PC-3 (cell line): ENCODE measurements at regions not wholly inside any gene's neighbourhood (a gene's known extent, or its start where the extent isn't known, plus 50 kb on each side); places are given as distances from the start of the nearest gene placed in this dataset.
"Not testable (repeated sequence)": the region's sequence is repeated elsewhere in the genome, so short reads cannot be mapped to it uniquely, and the experiment has no call there.

Experiments used
- ATAC-seq: fragments of 200-7000 bp; cut with Tn5 transposase; 2 replicates; pipeline ENCODE4 v1.9.1; 2020; ENCODE audit warnings: mild to moderate bottlenecking, moderate library complexity
- BruUV-seq: library from RNA; stranded (reverse); fragments of 400-500 nt; replicated peaks from 2 replicates; lab custom pipeline; 2021; lab: Mats Ljungman, UMichigan
- CTCF ChIA-PET: fragments of 300-600 bp; sonication (Branson Sonifier 250); formaldehyde crosslinking; loops from one replicate; lab custom pipeline; 2022; ENCODE audit warnings: antibody characterized with exemption; lab: Charles Lee
- POLR2A ChIA-PET: fragments of 300-600 bp; sonication (Branson Sonifier 250); formaldehyde crosslinking; loops from one replicate; lab custom pipeline; 2022; ENCODE audit warnings: antibody characterized with exemption; ENCODE audit not compliant: unreplicated experiment; lab: Charles Lee
- DNase-seq: peaks from one replicate; pipeline ENCODE4 v3.0.0-alpha.2; 2015
- H2AFZ ChIP-seq: fragments of 300-600 bp; sonication (generic); 2 replicates; pipeline ENCODE4 v1.6.0; 2016; ENCODE audit warnings: antibody characterized with exemption, low read length
- H3F3A ChIP-seq: fragments of 300-600 bp; sonication (generic); one replicate; pipeline ENCODE4 v1.6.0; 2017; ENCODE audit warnings: antibody characterized with exemption, low read length, control low read depth, mild to moderate bottlenecking; ENCODE audit not compliant: unreplicated experiment
- H3K27ac ChIP-seq: fragments of 300-600 bp; sonication (generic); 2 replicates; pipeline ENCODE4 v1.5.1; 2016; ENCODE audit warnings: mild to moderate bottlenecking, low read length
- H3K27me3 ChIP-seq: fragments of 300-600 bp; sonication (generic); 2 replicates; pipeline ENCODE4 v1.6.1; 2016; ENCODE audit warnings: low read length, mixed read lengths
- H3K36me3 ChIP-seq: fragments of 300-600 bp; sonication (generic); 2 replicates; pipeline ENCODE4 v1.6.1; 2016; ENCODE audit warnings: low read depth, mixed run types, low read length, mixed read lengths
- H3K4me1 ChIP-seq: fragments of 300-600 bp; sonication (generic); 2 replicates; pipeline ENCODE4 v1.5.1; 2016; ENCODE audit warnings: low read length; ENCODE audit not compliant: insufficient read depth
- H3K4me2 ChIP-seq: fragments of 300-600 bp; sonication (generic); 2 replicates; pipeline ENCODE4 v1.6.0; 2016; ENCODE audit warnings: low read length
- H3K4me3 ChIP-seq: fragments of 300-600 bp; sonication (generic); 2 replicates; pipeline ENCODE4 v1.5.1; 2016; ENCODE audit warnings: mild to moderate bottlenecking, low read length, mixed read lengths
- H3K79me2 ChIP-seq: fragments of 300-600 bp; sonication (generic); 2 replicates; pipeline ENCODE4 v1.6.1; 2017; ENCODE audit warnings: low read length, mixed read lengths
- H3K9ac ChIP-seq: fragments of 300-600 bp; sonication (generic); 2 replicates; pipeline ENCODE4 v1.6.0; 2016; ENCODE audit warnings: mild to moderate bottlenecking, low read length
- H3K9me2 ChIP-seq: fragments of 300-600 bp; sonication (generic); replicated peaks from 2 replicates; pipeline ENCODE4 v1.6.1; 2016; ENCODE audit warnings: mixed run types, low read length, mixed read lengths
- H3K9me3 ChIP-seq: fragments of 300-600 bp; sonication (generic); 2 replicates; pipeline ENCODE4 v1.6.1; 2016; ENCODE audit warnings: low read length, mixed read lengths
- H4K20me1 ChIP-seq: fragments of 300-600 bp; sonication (generic); 2 replicates; pipeline ENCODE4 v1.6.1; 2016; ENCODE audit warnings: low read length, mixed read lengths
- EZH2 ChIP-seq: fragments of 300-600 bp; sonication (generic); IDR thresholded peaks from one replicate; pipeline ENCODE4 v1.6.1; 2017; ENCODE audit warnings: antibody characterized with exemption, mild to moderate bottlenecking, low read length; ENCODE audit not compliant: unreplicated experiment
- EZH2phosphoT487 ChIP-seq: fragments of 300-600 bp; sonication (generic); IDR thresholded peaks from 2 replicates; pipeline ENCODE4 v1.6.1; 2018; ENCODE audit warnings: mild to moderate bottlenecking, antibody characterized with exemption, low read length, borderline replicate concordance
- intact Hi-C: fragments of 100-400 bp; cut with micrococcal nuclease; formaldehyde crosslinking; loops from 2 replicates; pipeline ENCODE4 v1.9.0; 2023
- TF ChIP-seq, protein P1 (sequence below): fragments of 300-600 bp; sonication (generic); conservative IDR thresholded peaks from 2 replicates; pipeline ENCODE4 v1.5.1; 2017; ENCODE audit warnings: antibody characterized with exemption, low read depth, mild to moderate bottlenecking, low read length

DNA sequence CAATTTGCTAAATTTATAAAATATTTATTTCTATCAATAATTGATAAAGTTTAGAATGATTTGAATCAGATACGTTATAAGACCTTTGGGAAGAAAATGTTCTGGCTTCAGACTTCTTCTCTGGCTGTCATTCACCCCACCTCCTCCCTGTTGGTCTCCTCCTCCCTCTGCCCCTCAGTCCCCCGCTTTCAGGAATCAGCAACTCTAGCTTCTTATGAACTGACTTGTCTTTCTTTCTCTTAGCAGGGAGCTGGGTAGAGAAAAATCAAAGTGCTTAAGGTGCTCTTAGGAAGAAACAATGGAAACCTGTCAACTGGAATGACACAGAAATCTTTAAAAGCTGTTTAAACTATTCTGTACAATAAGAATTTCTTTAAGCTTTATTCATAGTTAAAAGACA lies 71.3 kb upstream of the ETV3 start:
- POLR2A ChIA-PET = no interaction called here
- DNase-seq (no peak), ATAC-seq (no peak)
- H3K4me1 ChIP-seq = no peaks in the 10 kb centered on the region
- no peak for TF ChIP-seq EZH2phosphoT487
- TF ChIP-seq, protein P1, sequence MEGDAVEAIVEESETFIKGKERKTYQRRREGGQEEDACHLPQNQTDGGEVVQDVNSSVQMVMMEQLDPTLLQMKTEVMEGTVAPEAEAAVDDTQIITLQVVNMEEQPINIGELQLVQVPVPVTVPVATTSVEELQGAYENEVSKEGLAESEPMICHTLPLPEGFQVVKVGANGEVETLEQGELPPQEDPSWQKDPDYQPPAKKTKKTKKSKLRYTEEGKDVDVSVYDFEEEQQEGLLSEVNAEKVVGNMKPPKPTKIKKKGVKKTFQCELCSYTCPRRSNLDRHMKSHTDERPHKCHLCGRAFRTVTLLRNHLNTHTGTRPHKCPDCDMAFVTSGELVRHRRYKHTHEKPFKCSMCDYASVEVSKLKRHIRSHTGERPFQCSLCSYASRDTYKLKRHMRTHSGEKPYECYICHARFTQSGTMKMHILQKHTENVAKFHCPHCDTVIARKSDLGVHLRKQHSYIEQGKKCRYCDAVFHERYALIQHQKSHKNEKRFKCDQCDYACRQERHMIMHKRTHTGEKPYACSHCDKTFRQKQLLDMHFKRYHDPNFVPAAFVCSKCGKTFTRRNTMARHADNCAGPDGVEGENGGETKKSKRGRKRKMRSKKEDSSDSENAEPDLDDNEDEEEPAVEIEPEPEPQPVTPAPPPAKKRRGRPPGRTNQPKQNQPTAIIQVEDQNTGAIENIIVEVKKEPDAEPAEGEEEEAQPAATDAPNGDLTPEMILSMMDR = no peak
- no peak for TF ChIP-seq EZH2
- H3K36me3 ChIP-seq = no peaks in the 10 kb centered on the region
- H2AFZ ChIP-seq = no peak overlapping the region
- H3K9me2 ChIP-seq = no peaks in the 10 kb centered on the region
- H3K4me3 ChIP-seq = no peak overlapping the region
- CTCF ChIA-PET = no interaction called here
- H3K27me3 ChIP-seq = peaks cover 43% of the 10 kb centered on the region
- no peaks in the 10 kb centered on the region for H4K20me1 ChIP-seq
- H3K27ac ChIP-seq = no peak overlapping the region
- no peak overlapping the region for H3K9ac ChIP-seq
- no peaks in the 10 kb centered on the region for H3K9me3 ChIP-seq
- no peaks in the 10 kb centered on the region for H3K79me2 ChIP-seq
- no peaks in the 10 kb centered on the region for H3F3A ChIP-seq
- intact Hi-C loops = no loop called here
- no peak overlapping the region for H3K4me2 ChIP-seq
- no TSS peak for BruUV-seq

GRCh38 chr1:157205982-157206381 lies 67.8 kb upstream of the ETV3 start:
- H4K20me1 ChIP-seq, intact Hi-C loops, H3K36me3 ChIP-seq, H3K9ac ChIP-seq, H3K9me3 ChIP-seq, H3K4me2 ChIP-seq, ATAC-seq, POLR2A ChIA-PET, H3K4me1 ChIP-seq, H3K4me3 ChIP-seq, H3K27ac ChIP-seq, H3K9me2 ChIP-seq, H2AFZ ChIP-seq, H3K79me2 ChIP-seq, H3F3A ChIP-seq, DNase-seq, CTCF ChIA-PET, BruUV-seq: not testable (repeated sequence)
- peaks cover 48% of the 10 kb centered on the region for H3K27me3 ChIP-seq

- peaks cover 27% of the 10 kb centered on the region for H3K27me3 ChIP-seq
- ATAC-seq (no peak), DNase-seq (no peak)
- no peaks in the 10 kb centered on the region for H3K9me3 ChIP-seq
- H4K20me1 ChIP-seq = no peaks in the 10 kb centered on the region
- intact Hi-C loops = no loop called here
- H3K27ac ChIP-seq = no peak overlapping the region
- CTCF ChIA-PET = no interaction called here
- H3K4me1 ChIP-seq = no peaks in the 10 kb centered on the region
- TF ChIP-seq EZH2 (no peak), EZH2phosphoT487 (no peak)
- TF ChIP-seq, protein P1 = no peak
- H3F3A ChIP-seq = no peaks in the 10 kb centered on the region
- BruUV-seq = no TSS peak
- POLR2A ChIA-PET = no interaction called here
- H2AFZ ChIP-seq = no peak overlapping the region
- H3K9me2 ChIP-seq = no peaks in the 10 kb centered on the region
- no peak overlapping the region for H3K9ac ChIP-seq
- H3K79me2 ChIP-seq = no peaks in the 10 kb centered on the region
- no peak overlapping the region for H3K4me2 ChIP-seq
- H3K36me3 ChIP-seq = no peaks in the 10 kb centered on the region
- no peak overlapping the region for H3K4me3 ChIP-seq
These were observed 65.0 kb upstream of the ETV3 start for GRCh38 chr1:157203166-157203565.
